H1 (cell line): ENCODE measurements at regions not wholly inside any gene's neighbourhood (a gene's known extent, or its start where the extent isn't known, plus 50 kb on each side); places are given as distances from the start of the nearest gene placed in this dataset.
"Not testable (repeated sequence)": the region's sequence is repeated elsewhere in the genome, so short reads cannot be mapped to it uniquely, and the experiment has no call there.

Source experiments
- BCL11A ChIP-seq, 2 experiments: IDR thresholded peaks; one replicate each; pipeline ENCODE4 v1.6.1; 2011; ENCODE audit warnings: low read depth in 2 of 2, low read length in 2 of 2, mild to moderate bottlenecking in 2 of 2
- EP300 ChIP-seq, 2 experiments: IDR thresholded peaks; 1 replicate in 1 of 2; 2 replicates in 1 of 2; pipeline ENCODE4 v1.6.1; 2011 to 2012; ENCODE audit warnings: low read depth in 2 of 2, low read length in 2 of 2, mild to moderate bottlenecking in 2 of 2, borderline replicate concordance in 1 of 2, inconsistent platforms in 1 of 2, moderate library complexity in 1 of 2
- POLR2A ChIP-seq, 2 experiments: IDR thresholded peaks; 1 replicate in 1 of 2; 2 replicates in 1 of 2; pipeline ENCODE4 v1.6.1; 2011; ENCODE audit warnings: low read depth in 2 of 2, low read length in 2 of 2, mild to moderate bottlenecking in 2 of 2; ENCODE audit errors: control extremely low read depth in 1 of 2
- TBP ChIP-seq: IDR thresholded peaks from 2 replicates; pipeline ENCODE4 v1.6.1; 2011; ENCODE audit warnings: low read depth, low read length, improper control_type of control experiment
- USF2 ChIP-seq: IDR thresholded peaks from 2 replicates; pipeline ENCODE4 v1.6.1; 2011; ENCODE audit warnings: low read length, improper control_type of control experiment

GRCh38 chr9:61817127-61817705, 627.4 kb downstream of the SPATA31A7 start:
- TF ChIP-seq USF2; BCL11A (IDR thresholded peaks at IDR 0.05; ENCODE audit: low read depth in 2 of 2, low read length in 2 of 2); TBP; EP300 (IDR thresholded peaks at IDR 0.05; ENCODE audit: borderline replicate concordance in 1 of 2, low read depth in 2 of 2, low read length in 2 of 2); POLR2A (IDR thresholded peaks at IDR 0.05; ENCODE audit: control extremely low read depth in 1 of 2, low read depth in 2 of 2, low read length in 2 of 2): not testable (repeated sequence)
